ENCODE measurements at regions not wholly inside any gene's neighbourhood (a gene's known extent, or its start where the extent isn't known, plus 50 kb on each side); places are given as distances from the start of the nearest gene placed in this dataset.

- no peak for TF ChIP-seq SRSF7 (optimal IDR thresholded peaks at IDR 0.05; ENCODE audit: low read depth, low read length)
- no peak for TF ChIP-seq HMG20A (CRISPR knock-in tag; conservative IDR thresholded peaks at IDR 0.05)
- TF ChIP-seq, protein P1, sequence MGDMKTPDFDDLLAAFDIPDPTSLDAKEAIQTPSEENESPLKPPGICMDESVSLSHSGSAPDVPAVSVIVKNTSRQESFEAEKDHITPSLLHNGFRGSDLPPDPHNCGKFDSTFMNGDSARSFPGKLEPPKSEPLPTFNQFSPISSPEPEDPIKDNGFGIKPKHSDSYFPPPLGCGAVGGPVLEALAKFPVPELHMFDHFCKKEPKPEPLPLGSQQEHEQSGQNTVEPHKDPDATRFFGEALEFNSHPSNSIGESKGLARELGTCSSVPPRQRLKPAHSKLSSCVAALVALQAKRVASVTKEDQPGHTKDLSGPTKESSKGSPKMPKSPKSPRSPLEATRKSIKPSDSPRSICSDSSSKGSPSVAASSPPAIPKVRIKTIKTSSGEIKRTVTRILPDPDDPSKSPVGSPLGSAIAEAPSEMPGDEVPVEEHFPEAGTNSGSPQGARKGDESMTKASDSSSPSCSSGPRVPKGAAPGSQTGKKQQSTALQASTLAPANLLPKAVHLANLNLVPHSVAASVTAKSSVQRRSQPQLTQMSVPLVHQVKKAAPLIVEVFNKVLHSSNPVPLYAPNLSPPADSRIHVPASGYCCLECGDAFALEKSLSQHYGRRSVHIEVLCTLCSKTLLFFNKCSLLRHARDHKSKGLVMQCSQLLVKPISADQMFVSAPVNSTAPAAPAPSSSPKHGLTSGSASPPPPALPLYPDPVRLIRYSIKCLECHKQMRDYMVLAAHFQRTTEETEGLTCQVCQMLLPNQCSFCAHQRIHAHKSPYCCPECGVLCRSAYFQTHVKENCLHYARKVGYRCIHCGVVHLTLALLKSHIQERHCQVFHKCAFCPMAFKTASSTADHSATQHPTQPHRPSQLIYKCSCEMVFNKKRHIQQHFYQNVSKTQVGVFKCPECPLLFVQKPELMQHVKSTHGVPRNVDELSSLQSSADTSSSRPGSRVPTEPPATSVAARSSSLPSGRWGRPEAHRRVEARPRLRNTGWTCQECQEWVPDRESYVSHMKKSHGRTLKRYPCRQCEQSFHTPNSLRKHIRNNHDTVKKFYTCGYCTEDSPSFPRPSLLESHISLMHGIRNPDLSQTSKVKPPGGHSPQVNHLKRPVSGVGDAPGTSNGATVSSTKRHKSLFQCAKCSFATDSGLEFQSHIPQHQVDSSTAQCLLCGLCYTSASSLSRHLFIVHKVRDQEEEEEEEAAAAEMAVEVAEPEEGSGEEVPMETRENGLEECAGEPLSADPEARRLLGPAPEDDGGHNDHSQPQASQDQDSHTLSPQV (IDR thresholded peaks at IDR 0.05): no peak
- TF ChIP-seq SIN3A (IDR thresholded peaks at IDR 0.05; ENCODE audit: borderline replicate concordance in 2 of 2, control insufficient read depth in 1 of 2, low read depth in 2 of 2, low read length in 2 of 2): no peak
- TF ChIP-seq ZNF41 (CRISPR knock-in tag; conservative IDR thresholded peaks at IDR 0.05): no peak
- no peak for TF ChIP-seq CREB5 (CRISPR knock-in tag; IDR thresholded peaks at IDR 0.05)
- TF ChIP-seq ILF3 (IDR thresholded peaks at IDR 0.05; ENCODE audit: borderline replicate concordance): no peak
- TF ChIP-seq ZFP36 (IDR thresholded peaks at IDR 0.05; ENCODE audit: low read depth, low read length, partially characterized antibody): no peak
Measured at GRCh38 chr12:24630856-24631255, 318.0 kb downstream of the BCAT1 start (continued).
